ENCODE measurements at regions not wholly inside any gene's neighbourhood (a gene's known extent, or its start where the extent isn't known, plus 50 kb on each side); places are given as distances from the start of the nearest gene placed in this dataset.

- no peak for TF ChIP-seq CTCF (IDR thresholded peaks at IDR 0.05)
- no peak for TF ChIP-seq POLR2A (IDR thresholded peaks at IDR 0.05)
These were observed 267.0 kb downstream of the DLL1 start for GRCh38 chr6:170023620-170024521.

All from body of pancreas (tissue), 4 donors.